Spinal cord (tissue), 10 donors: ENCODE measurements at regions not wholly inside any gene's neighbourhood (a gene's known extent, or its start where the extent isn't known, plus 50 kb on each side); places are given as distances from the start of the nearest gene placed in this dataset. TPM values are rescaled to one million over a fixed set of nuclear protein-coding genes. Genes with fewer than 3 reads are reported as not detected.

ENCODE experiments used
- DNase-seq, 6 donors: peaks; one replicate each; pipeline versions ENCODE4 v3.0.0 to v3.0.0-alpha.2; 2013 to 2015; ENCODE audit warnings: low spot score in 6 of 6, low read depth in 4 of 6
- H3K27ac ChIP-seq: one replicate; pipeline ENCODE4 v1.5.1; 2013; ENCODE audit warnings: low read depth, low read length, control low read depth
- H3K27me3 ChIP-seq: one replicate; pipeline ENCODE4 v1.6.1; 2013; ENCODE audit warnings: low read length; ENCODE audit not compliant: control insufficient read depth, insufficient read depth
- H3K36me3 ChIP-seq: one replicate; pipeline ENCODE4 v1.6.1; 2013; ENCODE audit warnings: low read length; ENCODE audit not compliant: control insufficient read depth, insufficient read depth
- H3K4me1 ChIP-seq: one replicate; pipeline ENCODE4 v1.6.1; 2013; ENCODE audit warnings: low read length; ENCODE audit not compliant: control insufficient read depth, insufficient read depth
- H3K4me3 ChIP-seq: one replicate; pipeline ENCODE4 v1.5.1; 2013; ENCODE audit warnings: low read depth, low read length, control low read depth
- H3K9me3 ChIP-seq: one replicate; pipeline ENCODE4 v1.6.1; 2013; ENCODE audit warnings: low read length; ENCODE audit not compliant: control insufficient read depth, insufficient read depth
- WGBS: methylation state at CpG from one replicate; pipeline ENCODE4 v1.1.5; 2013; ENCODE audit warnings: missing lambda C conversion rate; ENCODE audit not compliant: insufficient coverage; 5-methylcytosine and 5-hydroxymethylcytosine counted together
- small RNA-seq: library from RNA; depleted of rRNA; stranded (forward); fragments of <200 nt; gene quantifications from one replicate; pipeline ENCODE3, GENCODE V24; 2014; ENCODE audit warnings: low replicate concordance
- donor health status: healthy.

- WGBS = no CpG with 5 or more reads among the region's 2 CpGs
- no peak for DNase-seq
- no peaks in the 10 kb centered on the region for H3K27me3 ChIP-seq
Measured at GRCh38 chr3:116618138-116618537, 91.4 kb upstream of the TUSC7 start.

DNA sequence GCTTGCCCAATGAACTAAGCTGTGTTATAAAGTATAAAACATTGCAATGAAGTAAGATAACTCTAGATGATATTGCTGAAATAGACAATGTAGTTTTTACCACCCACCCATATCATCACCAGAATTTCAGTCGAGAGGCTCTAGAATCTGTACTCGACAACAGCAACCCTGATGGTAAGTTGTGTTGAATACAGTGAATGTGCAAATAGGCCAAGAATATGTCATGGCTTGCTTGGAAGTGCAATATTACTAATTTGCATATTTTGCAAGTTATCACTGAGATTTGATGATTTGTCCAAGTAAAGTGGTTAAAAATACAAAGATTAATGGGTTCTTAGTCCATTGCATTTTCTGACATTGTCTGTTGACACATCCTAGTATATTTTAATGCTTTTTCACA, 90.6 kb upstream of the TUSC7 start:
- H3K27me3 ChIP-seq = no peaks in the 10 kb centered on the region
- H3K27ac ChIP-seq = no peak overlapping the region
- no peaks in the 10 kb centered on the region for H3K36me3 ChIP-seq
- no peaks in the 10 kb centered on the region for H3K4me1 ChIP-seq
- peak in 1 of 6 donors; percentile 18 for DNase-seq
- no peak overlapping the region for H3K4me3 ChIP-seq
- H3K9me3 ChIP-seq = no peaks in the 10 kb centered on the region
- WGBS = no CpG with 5 or more reads among the region's 2 CpGs

More at GRCh38 chr3:116618138-116618537, 91.4 kb upstream of the TUSC7 start:
- Histone ChIP-seq H3K9me3 (no peaks in the 10 kb centered on the region), H3K27ac (no peak overlapping the region), H3K36me3 (no peaks in the 10 kb centered on the region), H3K4me1 (no peaks in the 10 kb centered on the region), H3K4me3 (no peak overlapping the region)

GRCh38 chr3:116630494-116630893, 79.1 kb upstream of the TUSC7 start:
- no peaks in the 10 kb centered on the region for H3K27me3 ChIP-seq
- no peak for DNase-seq
- no peaks in the 10 kb centered on the region for H3K36me3 ChIP-seq
- 75% methylated on average over 1 of the region's 4 CpGs for WGBS
- no peak overlapping the region for H3K27ac ChIP-seq
- H3K4me1 ChIP-seq = no peaks in the 10 kb centered on the region
- H3K9me3 ChIP-seq = peaks cover 3% of the 10 kb centered on the region
- H3K4me3 ChIP-seq = no peak overlapping the region

DNA sequence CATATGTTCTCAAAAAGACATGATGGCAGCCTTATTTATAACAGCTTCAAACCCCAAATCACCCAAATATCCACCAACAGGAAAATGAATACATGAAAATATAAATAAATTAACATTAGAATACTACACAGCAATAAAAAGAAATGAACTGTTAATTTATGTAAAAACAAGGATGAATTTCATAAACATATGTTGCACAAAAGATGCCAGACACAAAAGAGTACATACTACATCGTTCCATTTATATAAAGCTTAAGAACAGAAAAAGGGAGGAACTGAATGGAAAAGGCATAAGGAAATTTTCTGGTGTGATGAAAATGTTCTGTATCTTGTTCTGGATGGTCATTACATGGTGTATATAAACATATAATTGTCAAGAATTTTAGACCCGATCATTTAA, 69.9 kb upstream of the TUSC7 start:
- WGBS = no CpG with 5 or more reads among the region's 2 CpGs
- Histone ChIP-seq H3K4me3 (no peak overlapping the region), H3K4me1 (no peaks in the 10 kb centered on the region), H3K27me3 (no peaks in the 10 kb centered on the region), H3K9me3 (no peaks in the 10 kb centered on the region), H3K27ac (no peak overlapping the region), H3K36me3 (no peaks in the 10 kb centered on the region)
- peak in 1 of 6 donors; percentile 73 for DNase-seq

DNA sequence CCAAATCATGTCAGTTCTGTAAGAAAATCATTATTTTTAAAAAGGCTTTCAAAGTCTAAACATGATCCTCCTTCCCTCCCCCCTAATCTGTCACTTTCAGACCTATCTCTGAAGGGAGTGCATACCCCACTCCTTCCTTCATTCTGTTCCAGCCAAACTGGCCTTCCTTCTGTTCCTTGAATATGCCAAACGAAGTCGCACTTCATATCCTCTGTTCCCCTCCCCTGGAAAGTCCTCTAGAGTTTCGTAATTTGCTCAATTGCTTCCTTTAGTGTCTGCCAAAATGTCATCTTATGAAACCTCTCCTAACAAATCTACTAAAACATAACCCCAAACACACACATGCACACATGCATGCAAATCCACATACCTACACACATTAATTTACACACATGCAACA, 69.5 kb upstream of the TUSC7 start:
- H3K36me3 ChIP-seq = no peaks in the 10 kb centered on the region
- H3K4me1 ChIP-seq = no peaks in the 10 kb centered on the region
- no peaks in the 10 kb centered on the region for H3K27me3 ChIP-seq
- WGBS = 75% methylated on average over 3 of the region's 3 CpGs
- H3K9me3 ChIP-seq = no peaks in the 10 kb centered on the region
- peak in 1 of 6 donors; percentile 75 for DNase-seq
- H3K27ac ChIP-seq = no peak overlapping the region
- no peak overlapping the region for H3K4me3 ChIP-seq

DNA sequence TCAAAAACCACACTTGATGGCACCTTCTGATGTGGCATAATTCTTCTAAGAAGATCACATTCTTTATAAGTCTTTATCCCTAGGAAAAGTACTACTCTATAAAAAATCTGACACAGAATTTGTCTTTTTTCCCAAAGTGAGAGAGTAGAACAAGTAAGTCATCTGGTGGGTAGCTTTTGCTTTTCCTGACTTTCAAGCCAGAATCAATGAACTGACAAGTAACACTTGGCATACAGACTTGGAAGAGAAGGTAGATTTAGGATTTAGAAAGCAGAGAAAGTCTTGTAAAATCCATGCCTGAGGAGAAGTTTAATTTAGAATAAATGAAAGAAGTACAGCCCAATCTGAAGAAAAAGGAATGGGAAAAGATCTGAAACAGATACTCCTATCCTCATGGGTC, 66.6 kb upstream of the TUSC7 start:
- Histone ChIP-seq H3K27ac (no peak overlapping the region), H3K9me3 (no peaks in the 10 kb centered on the region), H3K4me1 (no peaks in the 10 kb centered on the region), H3K36me3 (no peaks in the 10 kb centered on the region), H3K4me3 (no peak overlapping the region), H3K27me3 (no peaks in the 10 kb centered on the region)
- peak in 1 of 6 donors; percentile 43 for DNase-seq

GRCh38 chr3:116647996-116648395, 61.6 kb upstream of the TUSC7 start:
- no peak for DNase-seq
- Histone ChIP-seq H3K27ac (no peak overlapping the region), H3K4me1 (no peaks in the 10 kb centered on the region), H3K36me3 (no peaks in the 10 kb centered on the region), H3K27me3 (no peaks in the 10 kb centered on the region), H3K9me3 (no peaks in the 10 kb centered on the region), H3K4me3 (no peak overlapping the region)

Small RNA genes in the stretch of these regions (small RNA-seq; reads per million reads assigned to genes)
- not detected for gene RN7SL582P
